ENCODE measurements at regions not wholly inside any gene's neighbourhood (a gene's known extent, or its start where the extent isn't known, plus 50 kb on each side); places are given as distances from the start of the nearest gene placed in this dataset.

GRCh38 chr11:106422583-106422982 lies 345.1 kb downstream of the AASDHPPT start:
- TF ChIP-seq POLR2AphosphoS5 (IDR thresholded peaks at IDR 0.05; ENCODE audit: low read depth, low read length) (no peak), TCF7L2 (IDR thresholded peaks at IDR 0.05; ENCODE audit: low read depth, low read length) (no peak)
- ATAC-seq (no peak), DNase-seq (ENCODE audit: low read depth, low spot score) (no peak)
- Histone ChIP-seq H3K9me3 (ENCODE audit: control insufficient read depth, insufficient read depth, low read depth, low read length) (no peaks in the 10 kb centered on the region), H3K27me3 (ENCODE audit: control insufficient read depth, insufficient read depth, low read length) (no peaks in the 10 kb centered on the region), H3K4me3 (ENCODE audit: low read depth in 2 of 2, low read length in 2 of 2) (no peak overlapping the region), H3K27ac (ENCODE audit: low read length) (no peak overlapping the region), H3K36me3 (ENCODE audit: control insufficient read depth, insufficient read depth, low read length) (no peaks in the 10 kb centered on the region), H3K4me1 (ENCODE audit: control insufficient read depth, insufficient read depth, low read length) (no peaks in the 10 kb centered on the region)
- intact Hi-C loops (cut with micrococcal nuclease; ENCODE audit: unreplicated experiment), result no loop called here
- in situ Hi-C loops (cut with HindIII; ENCODE audit: low pct_unique_long_range_greater_than_20kb, low sequenced_read_pairs), result no loop called here
- ChIA-PET POLR2A (no interaction called here), CTCF (no interaction called here)
- no TSS peak for BruUV-seq (replicated peaks)

- Histone ChIP-seq H3K27me3 (ENCODE audit: control insufficient read depth, insufficient read depth, low read length) (no peaks in the 10 kb centered on the region), H3K36me3 (ENCODE audit: control insufficient read depth, insufficient read depth, low read length) (no peaks in the 10 kb centered on the region), H3K27ac (ENCODE audit: low read length) (no peak overlapping the region), H3K4me1 (ENCODE audit: control insufficient read depth, insufficient read depth, low read length) (no peaks in the 10 kb centered on the region), H3K9me3 (ENCODE audit: control insufficient read depth, insufficient read depth, low read depth, low read length) (no peaks in the 10 kb centered on the region), H3K4me3 (ENCODE audit: low read depth in 2 of 2, low read length in 2 of 2) (no peak overlapping the region)
- ChIA-PET CTCF (no interaction called here), POLR2A (interaction anchor here (0.7 kb wide), 1 partner anchor 32 kb away, joined by 13 read pairs; no protein-coding TSS in a partner anchor)
- no TSS peak for BruUV-seq (replicated peaks)
- no peak for DNase-seq (ENCODE audit: low read depth, low spot score)
- TF ChIP-seq SIN3A (IDR thresholded peaks at IDR 0.05; ENCODE audit: borderline replicate concordance, insufficient read depth, low read depth, low read length) (no peak), CTCF (IDR thresholded peaks at IDR 0.05) (no peak), POLR2AphosphoS5 (IDR thresholded peaks at IDR 0.05; ENCODE audit: low read depth, low read length) (no peak), REST (IDR thresholded peaks at IDR 0.05; ENCODE audit: insufficient read depth in 1 of 2, low read depth in 2 of 2, low read length in 1 of 2) (no peak), TCF7L2 (IDR thresholded peaks at IDR 0.05; ENCODE audit: low read depth, low read length) (no peak)
- intact Hi-C loops (cut with micrococcal nuclease; ENCODE audit: unreplicated experiment), result no loop called here
- in situ Hi-C loops (cut with HindIII; ENCODE audit: low pct_unique_long_range_greater_than_20kb, low sequenced_read_pairs), result no loop called here
- no peak for ATAC-seq
Observed at GRCh38 chr11:106424111-106424510, 346.6 kb downstream of the AASDHPPT start.

GRCh38 chr11:106425819-106426218 lies 348.4 kb downstream of the AASDHPPT start:
- intact Hi-C loops (cut with micrococcal nuclease; ENCODE audit: unreplicated experiment), result no loop called here
- no peak overlapping the region for H3K4me3 ChIP-seq (ENCODE audit: low read depth in 2 of 2, low read length in 2 of 2)
- ATAC-seq (no peak), DNase-seq (ENCODE audit: low read depth, low spot score) (no peak)
- no peaks in the 10 kb centered on the region for H3K4me1 ChIP-seq (ENCODE audit: control insufficient read depth, insufficient read depth, low read length)
- no peak overlapping the region for H3K27ac ChIP-seq (ENCODE audit: low read length)
- TF ChIP-seq POLR2AphosphoS5 (IDR thresholded peaks at IDR 0.05; ENCODE audit: low read depth, low read length), result no peak
- no peak for TF ChIP-seq SIN3A (IDR thresholded peaks at IDR 0.05; ENCODE audit: borderline replicate concordance, insufficient read depth, low read depth, low read length)
- no peak for TF ChIP-seq REST (IDR thresholded peaks at IDR 0.05; ENCODE audit: insufficient read depth in 1 of 2, low read depth in 2 of 2, low read length in 1 of 2)
- TF ChIP-seq TCF7L2 (IDR thresholded peaks at IDR 0.05; ENCODE audit: low read depth, low read length), result no peak
- TF ChIP-seq CTCF (IDR thresholded peaks at IDR 0.05), result no peak
- BruUV-seq (replicated peaks), result no TSS peak
- no peaks in the 10 kb centered on the region for H3K36me3 ChIP-seq (ENCODE audit: control insufficient read depth, insufficient read depth, low read length)
- H3K27me3 ChIP-seq (ENCODE audit: control insufficient read depth, insufficient read depth, low read length), result no peaks in the 10 kb centered on the region
- CTCF ChIA-PET, result no interaction called here
- POLR2A ChIA-PET, result no interaction called here
- no peaks in the 10 kb centered on the region for H3K9me3 ChIP-seq (ENCODE audit: control insufficient read depth, insufficient read depth, low read depth, low read length)
- in situ Hi-C loops (cut with HindIII; ENCODE audit: low pct_unique_long_range_greater_than_20kb, low sequenced_read_pairs), result no loop called here
